SK-N-SH (cell line): ENCODE measurements at regions not wholly inside any gene's neighbourhood (a gene's known extent, or its start where the extent isn't known, plus 50 kb on each side); places are given as distances from the start of the nearest gene placed in this dataset.

ENCODE experiments used
- NRF1 ChIP-seq: IDR thresholded peaks from 2 replicates; pipeline ENCODE4 v1.6.1; 2012; ENCODE audit warnings: low read depth, mild to moderate bottlenecking, low read length
- RXRA ChIP-seq: IDR thresholded peaks from 2 replicates; pipeline ENCODE4 v1.4.0; 2012; ENCODE audit warnings: low read depth, mild to moderate bottlenecking, borderline replicate concordance
- TCF12 ChIP-seq: IDR thresholded peaks from 2 replicates; pipeline ENCODE4 v1.4.0; 2012
- small RNA-seq, 7 experiments: library from RNA; depleted of rRNA; stranded (forward); fragments of <200 nt; gene quantifications; one replicate each; pipeline ENCODE3, GENCODE V24; 2012
- TF ChIP-seq, protein P1 (sequence below): IDR thresholded peaks from 2 replicates; pipeline ENCODE4 v1.4.0; 2012; ENCODE audit warnings: low read depth

GRCh38 chr12:43602738-43603137, 50.7 kb upstream of the ADAMTS20 start (continued):
- TF ChIP-seq, protein P1, sequence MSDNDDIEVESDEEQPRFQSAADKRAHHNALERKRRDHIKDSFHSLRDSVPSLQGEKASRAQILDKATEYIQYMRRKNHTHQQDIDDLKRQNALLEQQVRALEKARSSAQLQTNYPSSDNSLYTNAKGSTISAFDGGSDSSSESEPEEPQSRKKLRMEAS, result no peak
- no peak for TF ChIP-seq TCF12
- no peak for TF ChIP-seq RXRA
- no peak for TF ChIP-seq NRF1
- TF ChIP-seq, all 33 proteins: peak for 0

Small RNAs in the stretch of these regions (small RNA-seq; reads per million reads assigned to genes)
- gene AC090525.3, result 0 reads per million in 7 experiments
